ENCODE measurements at regions not wholly inside any gene's neighbourhood (a gene's known extent, or its start where the extent isn't known, plus 50 kb on each side); places are given as distances from the start of the nearest gene placed in this dataset.

GRCh38 chr2:226130192-226130591, 669.4 kb downstream of the IRS1 start:
- TF ChIP-seq EP300 (IDR thresholded peaks at IDR 0.05), result no peak
- no peak for TF ChIP-seq CTCF (IDR thresholded peaks at IDR 0.05)
- TF ChIP-seq POLR2A (IDR thresholded peaks at IDR 0.05; ENCODE audit: low read depth), result no peak

Data from esophagus muscularis mucosa (tissue), 4 donors.